ENCODE measurements at regions not wholly inside any gene's neighbourhood (a gene's known extent, or its start where the extent isn't known, plus 50 kb on each side); places are given as distances from the start of the nearest gene placed in this dataset.

GRCh38 chr6:132204591-132204990 is 196.7 kb downstream of the MOXD1 start:
- TF ChIP-seq CTCF (IDR thresholded peaks at IDR 0.05) (no peak), EP300 (IDR thresholded peaks at IDR 0.05) (no peak), POLR2A (IDR thresholded peaks at IDR 0.05) (no peak), POLR2AphosphoS5 (IDR thresholded peaks at IDR 0.05) (no peak)

All from gastroesophageal sphincter (tissue), 3 donors.